ENCODE measurements at regions not wholly inside any gene's neighbourhood (a gene's known extent, or its start where the extent isn't known, plus 50 kb on each side); places are given as distances from the start of the nearest gene placed in this dataset.

DNA sequence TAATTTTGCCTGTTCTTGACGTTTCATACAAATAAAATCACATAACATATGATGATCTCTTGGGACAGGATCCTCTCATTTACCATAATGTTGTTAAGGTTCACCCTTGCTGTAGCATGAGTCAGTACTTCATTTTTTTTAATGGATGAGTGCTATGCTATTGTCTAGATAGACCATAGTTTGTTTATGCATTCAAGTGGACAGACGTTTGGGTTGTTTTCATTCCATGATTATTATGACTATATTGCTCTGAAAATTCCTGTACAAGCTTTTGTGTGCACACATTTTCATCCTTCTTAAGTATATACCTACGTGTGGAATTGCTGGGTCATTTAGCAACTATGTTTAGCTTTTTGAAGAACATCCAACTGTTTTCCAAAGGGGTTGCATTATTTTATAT lies 325.6 kb upstream of the TMEM132C start:
- no peak overlapping the region for H3K27ac ChIP-seq (ENCODE audit: poor library complexity, severe bottlenecking)
- DNase-seq (ENCODE audit: low spot score) (no peak), ATAC-seq (ENCODE audit: low read depth) (no peak)
- no peaks in the 10 kb centered on the region for H3K36me3 ChIP-seq (ENCODE audit: low read depth)
- H3K27me3 ChIP-seq (ENCODE audit: insufficient read depth, poor library complexity, severe bottlenecking) = no peaks in the 10 kb centered on the region
- H3K4me1 ChIP-seq (ENCODE audit: insufficient read depth, poor library complexity, severe bottlenecking) = no peaks in the 10 kb centered on the region
- H3K4me3 ChIP-seq (ENCODE audit: severe bottlenecking) = no peak overlapping the region
- H3K9me3 ChIP-seq (ENCODE audit: severe bottlenecking) = peaks cover 2% of the 10 kb centered on the region
- TF ChIP-seq CTCF (IDR thresholded peaks at IDR 0.05; ENCODE audit: poor library complexity, severe bottlenecking) = no peak

- Histone ChIP-seq H3K27ac (ENCODE audit: poor library complexity, severe bottlenecking) (no peak overlapping the region), H3K4me1 (ENCODE audit: insufficient read depth, poor library complexity, severe bottlenecking) (no peaks in the 10 kb centered on the region), H3K4me3 (ENCODE audit: severe bottlenecking) (no peak overlapping the region), H3K9me3 (ENCODE audit: severe bottlenecking) (peaks cover 2% of the 10 kb centered on the region), H3K36me3 (ENCODE audit: low read depth) (no peaks in the 10 kb centered on the region), H3K27me3 (ENCODE audit: insufficient read depth, poor library complexity, severe bottlenecking) (no peaks in the 10 kb centered on the region)
- ATAC-seq (ENCODE audit: low read depth) (no peak), DNase-seq (ENCODE audit: low spot score) (no peak)
- no peak for TF ChIP-seq CTCF (IDR thresholded peaks at IDR 0.05; ENCODE audit: poor library complexity, severe bottlenecking)
Observed at GRCh38 chr12:127942981-127943380, 324.0 kb upstream of the TMEM132C start.

DNA sequence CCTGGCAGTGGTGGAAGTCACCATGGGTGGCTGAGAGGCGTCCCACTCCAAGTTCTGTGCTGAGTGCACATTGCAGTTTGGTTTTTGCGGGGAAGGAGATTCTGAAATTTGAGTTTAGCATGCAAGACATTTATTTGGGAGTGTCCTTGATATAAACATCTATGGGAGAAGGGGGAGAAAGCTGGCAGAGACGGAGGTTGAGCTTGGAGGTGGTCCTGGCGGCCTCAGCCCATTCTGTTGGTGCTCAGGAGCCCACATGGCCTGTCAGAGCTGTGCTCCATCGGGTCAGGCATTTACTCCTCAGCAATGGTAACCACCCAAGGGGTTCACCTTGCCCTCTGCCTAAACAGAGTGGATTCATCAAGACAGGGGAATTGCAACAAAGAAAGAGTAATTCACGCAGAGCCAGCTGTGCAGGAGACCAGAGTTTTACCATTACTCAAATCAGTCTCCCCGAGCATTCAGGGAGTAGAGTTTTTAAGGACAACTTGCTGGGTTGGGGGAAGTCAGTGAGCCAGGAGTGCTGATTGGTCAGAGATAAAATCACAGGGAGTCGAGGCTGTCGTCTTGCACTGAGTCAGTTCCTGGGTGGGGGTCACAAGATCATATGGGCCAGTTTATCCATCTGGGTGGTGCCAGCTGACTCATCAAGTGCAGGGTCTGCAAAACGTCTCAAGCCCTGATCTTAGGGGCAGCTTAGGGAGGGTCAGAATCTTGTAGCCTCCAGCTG lies 323.3 kb upstream of the TMEM132C start:
- H3K4me3 ChIP-seq (ENCODE audit: severe bottlenecking) = no peak overlapping the region
- ATAC-seq (ENCODE audit: low read depth) (no peak), DNase-seq (ENCODE audit: low spot score) (no peak)
- no peak for TF ChIP-seq CTCF (IDR thresholded peaks at IDR 0.05; ENCODE audit: poor library complexity, severe bottlenecking)
- no peaks in the 10 kb centered on the region for H3K36me3 ChIP-seq (ENCODE audit: low read depth)
- no peak overlapping the region for H3K27ac ChIP-seq (ENCODE audit: poor library complexity, severe bottlenecking)
- H3K27me3 ChIP-seq (ENCODE audit: insufficient read depth, poor library complexity, severe bottlenecking) = no peaks in the 10 kb centered on the region
- H3K9me3 ChIP-seq (ENCODE audit: severe bottlenecking) = peaks cover 2% of the 10 kb centered on the region
- no peaks in the 10 kb centered on the region for H3K4me1 ChIP-seq (ENCODE audit: insufficient read depth, poor library complexity, severe bottlenecking)

DNA sequence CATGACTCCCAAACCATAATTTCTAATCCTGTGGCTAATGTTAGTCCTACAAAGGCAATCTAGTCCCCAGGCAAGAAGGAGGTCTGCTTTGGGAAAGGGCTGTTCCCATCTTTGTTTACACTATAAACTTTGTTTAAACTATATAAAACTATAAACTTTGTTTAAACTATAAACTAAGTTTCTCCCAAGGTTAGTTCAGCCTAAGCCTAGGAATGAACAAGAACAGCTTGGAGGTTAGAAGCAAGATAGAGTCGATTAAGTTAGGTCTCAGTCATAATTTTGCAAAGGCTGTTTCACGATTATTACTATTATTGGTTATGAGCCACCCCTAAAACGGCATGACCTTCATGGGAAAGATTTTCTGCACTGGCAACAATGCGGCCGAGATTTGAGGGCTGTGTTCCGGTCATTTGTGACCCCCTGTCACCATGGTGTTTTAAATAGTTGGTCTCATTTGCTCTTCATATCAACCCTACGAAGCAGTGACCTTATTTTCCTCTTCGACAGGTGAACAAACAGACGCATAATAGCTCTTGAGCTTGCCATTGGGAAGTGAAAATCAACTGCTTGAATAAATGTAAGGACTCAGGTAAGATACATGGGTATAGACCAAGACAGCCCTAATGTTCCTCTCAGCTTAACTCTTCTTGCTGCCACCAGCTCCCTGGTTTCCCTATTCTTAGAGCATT lies 322.6 kb upstream of the TMEM132C start:
- no peaks in the 10 kb centered on the region for H3K36me3 ChIP-seq (ENCODE audit: low read depth)
- H3K4me1 ChIP-seq (ENCODE audit: insufficient read depth, poor library complexity, severe bottlenecking) = no peaks in the 10 kb centered on the region
- no peaks in the 10 kb centered on the region for H3K27me3 ChIP-seq (ENCODE audit: insufficient read depth, poor library complexity, severe bottlenecking)
- TF ChIP-seq CTCF (IDR thresholded peaks at IDR 0.05; ENCODE audit: poor library complexity, severe bottlenecking) = no peak
- H3K27ac ChIP-seq (ENCODE audit: poor library complexity, severe bottlenecking) = no peak overlapping the region
- H3K9me3 ChIP-seq (ENCODE audit: severe bottlenecking) = peaks cover 2% of the 10 kb centered on the region
- ATAC-seq (ENCODE audit: low read depth) (no peak), DNase-seq (ENCODE audit: low spot score) (no peak)
- H3K4me3 ChIP-seq (ENCODE audit: severe bottlenecking) = no peak overlapping the region
